GM23338 (cell line): ENCODE measurements at regions not wholly inside any gene's neighbourhood (a gene's known extent, or its start where the extent isn't known, plus 50 kb on each side); places are given as distances from the start of the nearest gene placed in this dataset.

Experiments used
- ATAC-seq: fragments of 200-7000 bp; cut with Tn5 transposase; 3 replicates; pipeline ENCODE4 v1.9.1; 2020
- DNase-seq: peaks from one replicate; pipeline ENCODE4 v3.0.0-alpha.2; 2015; ENCODE audit warnings: low spot score
- H2AFZ ChIP-seq: fragments of 200-600 bp; sonication (generic); 2 replicates; pipeline ENCODE4 v1.8.0; 2016; ENCODE audit warnings: antibody characterized with exemption, mild to moderate bottlenecking, moderate library complexity
- H3F3A ChIP-seq: fragments of 200-600 bp; sonication (generic); replicated peaks from 2 replicates; pipeline ENCODE4 v1.8.0; 2017; ENCODE audit warnings: antibody characterized with exemption, mixed run types, low read depth
- H3K27ac ChIP-seq: fragments of 200-600 bp; sonication (generic); 2 replicates; pipeline ENCODE4 v1.6.1; 2016; ENCODE audit warnings: low read depth
- H3K27me3 ChIP-seq: fragments of 200-600 bp; sonication (generic); 2 replicates; pipeline ENCODE4 v1.8.0; 2016; ENCODE audit warnings: mild to moderate bottlenecking, mixed run types, moderate library complexity; ENCODE audit not compliant: insufficient read depth
- H3K36me3 ChIP-seq: fragments of 200-600 bp; sonication (generic); 2 replicates; pipeline ENCODE4 v1.8.0; 2016; ENCODE audit warnings: mild to moderate bottlenecking; ENCODE audit not compliant: insufficient read depth
- H3K4me1 ChIP-seq: fragments of 200-600 bp; sonication (generic); 2 replicates; pipeline ENCODE4 v1.8.0; 2016; ENCODE audit warnings: mild to moderate bottlenecking, moderate library complexity; ENCODE audit not compliant: insufficient read depth
- H3K4me2 ChIP-seq: fragments of 200-600 bp; sonication (generic); 2 replicates; pipeline ENCODE4 v1.7.1; 2017; ENCODE audit warnings: mixed run types
- H3K4me3 ChIP-seq: fragments of 200-600 bp; sonication (generic); 2 replicates; pipeline ENCODE4 v1.6.1; 2016; ENCODE audit warnings: mixed run types
- H3K79me2 ChIP-seq: fragments of 200-600 bp; sonication (generic); replicated peaks from 2 replicates; pipeline ENCODE4 v1.8.0; 2017; ENCODE audit warnings: mild to moderate bottlenecking; ENCODE audit not compliant: insufficient read depth
- H3K9me2 ChIP-seq: fragments of 200-600 bp; sonication (generic); 2 replicates; pipeline ENCODE4 v1.8.0; 2017; ENCODE audit not compliant: insufficient read depth
- H4K20me1 ChIP-seq: fragments of 200-600 bp; sonication (generic); replicated peaks from 2 replicates; pipeline ENCODE4 v1.8.0; 2017; ENCODE audit warnings: mild to moderate bottlenecking; ENCODE audit not compliant: insufficient read depth
- H3K27ac Mint-ChIP-seq: 2 replicates; pipeline ENCODE4 v1.8.0; 2020; ENCODE audit warnings: inconsistent platforms, mild to moderate bottlenecking, moderate library complexity, mixed read lengths
- H3K27me3 Mint-ChIP-seq: 3 replicates; pipeline ENCODE4 v1.8.0; 2022; ENCODE audit warnings: low read depth, mild to moderate bottlenecking, moderate library complexity, mixed read lengths, inconsistent platforms; ENCODE audit not compliant: insufficient read depth, poor library complexity
- H3K36me3 Mint-ChIP-seq: 3 replicates; pipeline ENCODE4 v1.8.0; 2021; ENCODE audit warnings: low read depth, mild to moderate bottlenecking, inconsistent platforms, moderate library complexity, mixed read lengths
- H3K4me1 Mint-ChIP-seq: 3 replicates; pipeline ENCODE4 v1.8.0; 2020; ENCODE audit warnings: mild to moderate bottlenecking, inconsistent platforms, mixed read lengths
- H3K4me3 Mint-ChIP-seq: 3 replicates; pipeline ENCODE4 v1.8.0; 2021; ENCODE audit warnings: moderate library complexity, mild to moderate bottlenecking, inconsistent platforms, mixed read lengths
- H3K9me3 Mint-ChIP-seq: 3 replicates; pipeline ENCODE4 v1.8.0; 2020; ENCODE audit warnings: moderate library complexity, mild to moderate bottlenecking, inconsistent platforms, mixed read lengths
- JUNB ChIP-seq: IDR thresholded peaks from one replicate; pipeline ENCODE4 v1.6.1; 2016; ENCODE audit warnings: antibody characterized with exemption; ENCODE audit not compliant: unreplicated experiment
- STAT1 ChIP-seq: IDR thresholded peaks from one replicate; pipeline ENCODE4 v1.6.1; 2016; ENCODE audit warnings: antibody characterized with exemption; ENCODE audit not compliant: unreplicated experiment
- ZNF114 ChIP-seq: fragments of 250-450 bp; sonication (Bioruptor Pico); IDR thresholded peaks from 2 replicates; pipeline ENCODE4 v1.5.0; 2020; ENCODE audit warnings: mild to moderate bottlenecking, moderate library complexity
- TF ChIP-seq, protein P1 (sequence below), 2 experiments: fragments of 200-600 bp in 1 of 2; sonication (generic) in 1 of 2; conservative IDR thresholded peaks; 2 replicates each; pipeline versions ENCODE4 v1.5.1 to v1.6.1; 2016 to 2017; ENCODE audit warnings: antibody characterized with exemption in 2 of 2, low read depth in 2 of 2, mild to moderate bottlenecking in 2 of 2, moderate library complexity in 1 of 2
- TF ChIP-seq, protein P2 (sequence below): IDR thresholded peaks from 2 replicates; pipeline ENCODE4 v1.6.1; 2016; ENCODE audit warnings: antibody characterized with exemption
- TF ChIP-seq, protein P3 (sequence below): fragments of 250-450 bp; sonication (Bioruptor Pico); IDR thresholded peaks from 2 replicates; pipeline ENCODE4 v1.5.0; 2020; ENCODE audit warnings: mild to moderate bottlenecking, moderate library complexity

DNA sequence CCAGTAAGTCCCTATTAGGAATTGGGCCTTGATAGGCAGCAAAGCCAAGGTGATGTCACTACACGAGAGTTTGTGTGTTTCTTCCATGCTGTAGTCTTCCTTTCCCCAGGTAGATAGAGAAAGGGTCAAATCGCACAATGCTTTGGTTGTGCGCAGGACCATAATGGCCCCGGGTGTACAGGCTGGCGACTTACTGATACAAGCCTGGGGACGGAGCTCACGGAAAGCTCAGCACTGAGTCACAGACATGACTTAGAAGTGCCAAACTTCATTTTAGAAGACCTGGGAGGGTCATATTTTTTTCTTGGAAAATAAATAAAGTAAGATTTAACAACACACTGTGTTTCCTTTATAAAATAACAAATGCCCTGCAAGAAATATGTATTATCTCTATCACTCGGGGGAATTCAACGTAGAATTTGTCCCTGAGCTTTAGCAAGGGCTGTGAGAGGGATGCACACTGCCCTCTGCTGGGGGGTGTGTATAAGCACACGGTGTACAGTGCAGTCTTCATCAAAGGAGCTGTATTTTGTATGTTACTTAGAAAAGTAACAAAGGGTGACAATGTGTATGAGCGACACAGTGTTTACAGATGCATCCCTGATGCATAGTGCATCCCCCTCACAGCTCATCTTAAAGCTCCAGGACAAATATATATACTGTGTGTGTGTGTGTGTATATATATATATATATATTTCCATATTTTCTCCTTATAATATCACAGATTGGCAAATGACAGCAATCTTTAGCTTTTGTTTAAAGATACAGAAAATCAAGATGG, 254.5 kb upstream of the VEGFC start:
- H4K20me1 ChIP-seq: no peaks in the 10 kb centered on the region
- no peaks in the 10 kb centered on the region for H3K4me1 Mint-ChIP-seq
- DNase-seq: peak; percentile 81
- peak; percentile 89 for ATAC-seq
- no peak overlapping the region for H3K4me3 ChIP-seq
- TF ChIP-seq, protein P1, sequence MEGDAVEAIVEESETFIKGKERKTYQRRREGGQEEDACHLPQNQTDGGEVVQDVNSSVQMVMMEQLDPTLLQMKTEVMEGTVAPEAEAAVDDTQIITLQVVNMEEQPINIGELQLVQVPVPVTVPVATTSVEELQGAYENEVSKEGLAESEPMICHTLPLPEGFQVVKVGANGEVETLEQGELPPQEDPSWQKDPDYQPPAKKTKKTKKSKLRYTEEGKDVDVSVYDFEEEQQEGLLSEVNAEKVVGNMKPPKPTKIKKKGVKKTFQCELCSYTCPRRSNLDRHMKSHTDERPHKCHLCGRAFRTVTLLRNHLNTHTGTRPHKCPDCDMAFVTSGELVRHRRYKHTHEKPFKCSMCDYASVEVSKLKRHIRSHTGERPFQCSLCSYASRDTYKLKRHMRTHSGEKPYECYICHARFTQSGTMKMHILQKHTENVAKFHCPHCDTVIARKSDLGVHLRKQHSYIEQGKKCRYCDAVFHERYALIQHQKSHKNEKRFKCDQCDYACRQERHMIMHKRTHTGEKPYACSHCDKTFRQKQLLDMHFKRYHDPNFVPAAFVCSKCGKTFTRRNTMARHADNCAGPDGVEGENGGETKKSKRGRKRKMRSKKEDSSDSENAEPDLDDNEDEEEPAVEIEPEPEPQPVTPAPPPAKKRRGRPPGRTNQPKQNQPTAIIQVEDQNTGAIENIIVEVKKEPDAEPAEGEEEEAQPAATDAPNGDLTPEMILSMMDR (conservative IDR thresholded peaks at IDR 0.05; ENCODE audit: low read depth in 2 of 2): peak; percentile 92 to 93
- TF ChIP-seq ZNF114 (CRISPR knock-in tag) (no peak), JUNB (no peak)
- TF ChIP-seq, protein P2, sequence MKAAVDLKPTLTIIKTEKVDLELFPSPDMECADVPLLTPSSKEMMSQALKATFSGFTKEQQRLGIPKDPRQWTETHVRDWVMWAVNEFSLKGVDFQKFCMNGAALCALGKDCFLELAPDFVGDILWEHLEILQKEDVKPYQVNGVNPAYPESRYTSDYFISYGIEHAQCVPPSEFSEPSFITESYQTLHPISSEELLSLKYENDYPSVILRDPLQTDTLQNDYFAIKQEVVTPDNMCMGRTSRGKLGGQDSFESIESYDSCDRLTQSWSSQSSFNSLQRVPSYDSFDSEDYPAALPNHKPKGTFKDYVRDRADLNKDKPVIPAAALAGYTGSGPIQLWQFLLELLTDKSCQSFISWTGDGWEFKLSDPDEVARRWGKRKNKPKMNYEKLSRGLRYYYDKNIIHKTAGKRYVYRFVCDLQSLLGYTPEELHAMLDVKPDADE: no peak
- H3K27ac Mint-ChIP-seq: no peak overlapping the region
- H3F3A ChIP-seq: no peaks in the 10 kb centered on the region
- no peaks in the 10 kb centered on the region for H3K36me3 Mint-ChIP-seq
- no peak overlapping the region for H3K4me2 ChIP-seq
- H3K4me1 ChIP-seq: no peaks in the 10 kb centered on the region
- no peaks in the 10 kb centered on the region for H3K9me2 ChIP-seq
- no peaks in the 10 kb centered on the region; the same call in 2 of the 3 replicates for H3K9me3 Mint-ChIP-seq
- H3K79me2 ChIP-seq: no peaks in the 10 kb centered on the region
- no peak overlapping the region for H2AFZ ChIP-seq
- no peaks in the 10 kb centered on the region for H3K36me3 ChIP-seq
- H3K27me3 ChIP-seq: no peaks in the 10 kb centered on the region
- H3K4me3 Mint-ChIP-seq: no peak overlapping the region
- no peak overlapping the region for H3K27ac ChIP-seq
- peaks cover 1% of the 10 kb centered on the region for H3K27me3 Mint-ChIP-seq

DNA sequence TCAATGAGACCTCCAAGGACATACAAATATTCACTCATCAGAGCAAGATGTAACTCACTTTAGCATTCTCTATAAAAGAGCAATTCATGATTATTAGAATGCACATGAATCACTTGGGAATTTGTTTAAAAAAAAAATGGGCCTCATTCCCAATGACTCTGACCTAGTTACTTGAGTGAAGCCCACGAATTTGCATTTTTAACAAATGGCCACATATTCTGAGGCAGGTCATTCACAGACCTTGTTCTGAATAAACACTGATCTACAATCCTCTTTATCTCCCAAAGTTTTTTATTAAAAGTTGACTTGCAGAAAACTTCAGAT, 255.1 kb upstream of the VEGFC start:
- no peak overlapping the region for H3K27ac Mint-ChIP-seq
- no peaks in the 10 kb centered on the region for H3K79me2 ChIP-seq
- H3K27me3 Mint-ChIP-seq: peaks cover 1% of the 10 kb centered on the region
- no peak overlapping the region for H3K4me3 ChIP-seq
- no peak overlapping the region for H2AFZ ChIP-seq
- no peaks in the 10 kb centered on the region for H3F3A ChIP-seq
- no peaks in the 10 kb centered on the region for H3K4me1 Mint-ChIP-seq
- no peaks in the 10 kb centered on the region for H3K36me3 Mint-ChIP-seq
- ATAC-seq: no peak
- no peak overlapping the region for H3K4me2 ChIP-seq
- no peaks in the 10 kb centered on the region for H3K36me3 ChIP-seq
- no peaks in the 10 kb centered on the region for H3K4me1 ChIP-seq
- no peaks in the 10 kb centered on the region for H3K27me3 ChIP-seq
- H3K9me3 Mint-ChIP-seq: no peaks in the 10 kb centered on the region
- no peaks in the 10 kb centered on the region for H3K9me2 ChIP-seq
- no peak overlapping the region for H3K27ac ChIP-seq
- no peaks in the 10 kb centered on the region for H4K20me1 ChIP-seq
- DNase-seq: no peak
- no peak overlapping the region for H3K4me3 Mint-ChIP-seq
- TF ChIP-seq, protein P3, sequence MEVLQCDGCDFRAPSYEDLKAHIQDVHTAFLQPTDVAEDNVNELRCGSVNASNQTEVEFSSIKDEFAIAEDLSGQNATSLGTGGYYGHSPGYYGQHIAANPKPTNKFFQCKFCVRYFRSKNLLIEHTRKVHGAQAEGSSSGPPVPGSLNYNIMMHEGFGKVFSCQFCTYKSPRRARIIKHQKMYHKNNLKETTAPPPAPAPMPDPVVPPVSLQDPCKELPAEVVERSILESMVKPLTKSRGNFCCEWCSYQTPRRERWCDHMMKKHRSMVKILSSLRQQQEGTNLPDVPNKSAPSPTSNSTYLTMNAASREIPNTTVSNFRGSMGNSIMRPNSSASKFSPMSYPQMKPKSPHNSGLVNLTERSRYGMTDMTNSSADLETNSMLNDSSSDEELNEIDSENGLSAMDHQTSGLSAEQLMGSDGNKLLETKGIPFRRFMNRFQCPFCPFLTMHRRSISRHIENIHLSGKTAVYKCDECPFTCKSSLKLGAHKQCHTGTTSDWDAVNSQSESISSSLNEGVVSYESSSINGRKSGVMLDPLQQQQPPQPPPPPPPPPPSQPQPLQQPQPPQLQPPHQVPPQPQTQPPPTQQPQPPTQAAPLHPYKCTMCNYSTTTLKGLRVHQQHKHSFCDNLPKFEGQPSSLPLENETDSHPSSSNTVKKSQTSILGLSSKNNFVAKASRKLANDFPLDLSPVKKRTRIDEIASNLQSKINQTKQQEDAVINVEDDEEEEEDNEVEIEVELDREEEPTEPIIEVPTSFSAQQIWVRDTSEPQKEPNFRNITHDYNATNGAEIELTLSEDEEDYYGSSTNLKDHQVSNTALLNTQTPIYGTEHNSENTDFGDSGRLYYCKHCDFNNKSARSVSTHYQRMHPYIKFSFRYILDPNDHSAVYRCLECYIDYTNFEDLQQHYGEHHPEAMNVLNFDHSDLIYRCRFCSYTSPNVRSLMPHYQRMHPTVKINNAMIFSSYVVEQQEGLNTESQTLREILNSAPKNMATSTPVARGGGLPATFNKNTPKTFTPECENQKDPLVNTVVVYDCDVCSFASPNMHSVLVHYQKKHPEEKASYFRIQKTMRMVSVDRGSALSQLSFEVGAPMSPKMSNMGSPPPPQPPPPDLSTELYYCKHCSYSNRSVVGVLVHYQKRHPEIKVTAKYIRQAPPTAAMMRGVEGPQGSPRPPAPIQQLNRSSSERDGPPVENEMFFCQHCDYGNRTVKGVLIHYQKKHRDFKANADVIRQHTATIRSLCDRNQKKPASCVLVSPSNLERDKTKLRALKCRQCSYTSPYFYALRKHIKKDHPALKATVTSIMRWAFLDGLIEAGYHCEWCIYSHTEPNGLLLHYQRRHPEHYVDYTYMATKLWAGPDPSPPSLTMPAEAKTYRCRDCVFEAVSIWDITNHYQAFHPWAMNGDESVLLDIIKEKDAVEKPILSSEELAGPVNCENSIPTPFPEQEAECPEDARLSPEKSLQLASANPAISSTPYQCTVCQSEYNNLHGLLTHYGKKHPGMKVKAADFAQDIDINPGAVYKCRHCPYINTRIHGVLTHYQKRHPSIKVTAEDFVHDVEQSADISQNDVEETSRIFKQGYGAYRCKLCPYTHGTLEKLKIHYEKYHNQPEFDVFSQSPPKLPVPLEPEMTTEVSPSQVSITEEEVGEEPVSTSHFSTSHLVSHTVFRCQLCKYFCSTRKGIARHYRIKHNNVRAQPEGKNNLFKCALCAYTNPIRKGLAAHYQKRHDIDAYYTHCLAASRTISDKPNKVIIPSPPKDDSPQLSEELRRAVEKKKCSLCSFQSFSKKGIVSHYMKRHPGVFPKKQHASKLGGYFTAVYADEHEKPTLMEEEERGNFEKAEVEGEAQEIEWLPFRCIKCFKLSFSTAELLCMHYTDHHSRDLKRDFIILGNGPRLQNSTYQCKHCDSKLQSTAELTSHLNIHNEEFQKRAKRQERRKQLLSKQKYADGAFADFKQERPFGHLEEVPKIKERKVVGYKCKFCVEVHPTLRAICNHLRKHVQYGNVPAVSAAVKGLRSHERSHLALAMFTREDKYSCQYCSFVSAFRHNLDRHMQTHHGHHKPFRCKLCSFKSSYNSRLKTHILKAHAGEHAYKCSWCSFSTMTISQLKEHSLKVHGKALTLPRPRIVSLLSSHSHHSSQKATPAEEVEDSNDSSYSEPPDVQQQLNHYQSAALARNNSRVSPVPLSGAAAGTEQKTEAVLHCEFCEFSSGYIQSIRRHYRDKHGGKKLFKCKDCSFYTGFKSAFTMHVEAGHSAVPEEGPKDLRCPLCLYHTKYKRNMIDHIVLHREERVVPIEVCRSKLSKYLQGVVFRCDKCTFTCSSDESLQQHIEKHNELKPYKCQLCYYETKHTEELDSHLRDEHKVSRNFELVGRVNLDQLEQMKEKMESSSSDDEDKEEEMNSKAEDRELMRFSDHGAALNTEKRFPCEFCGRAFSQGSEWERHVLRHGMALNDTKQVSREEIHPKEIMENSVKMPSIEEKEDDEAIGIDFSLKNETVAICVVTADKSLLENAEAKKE (CRISPR knock-in tag): no peak
- TF ChIP-seq STAT1 (no peak), JUNB (no peak)
- TF ChIP-seq, protein P1 (conservative IDR thresholded peaks at IDR 0.05; ENCODE audit: low read depth in 2 of 2): no peak
